ENCODE measurements at regions not wholly inside any gene's neighbourhood (a gene's known extent, or its start where the extent isn't known, plus 50 kb on each side); places are given as distances from the start of the nearest gene placed in this dataset.

GRCh38 chr1:170461291-170461747, 70.6 kb upstream of the GORAB start:
- no peak for DNase-seq

- DNase-seq = no peak
Observed at GRCh38 chr1:170461762-170462384, 70.1 kb upstream of the GORAB start.

DNA sequence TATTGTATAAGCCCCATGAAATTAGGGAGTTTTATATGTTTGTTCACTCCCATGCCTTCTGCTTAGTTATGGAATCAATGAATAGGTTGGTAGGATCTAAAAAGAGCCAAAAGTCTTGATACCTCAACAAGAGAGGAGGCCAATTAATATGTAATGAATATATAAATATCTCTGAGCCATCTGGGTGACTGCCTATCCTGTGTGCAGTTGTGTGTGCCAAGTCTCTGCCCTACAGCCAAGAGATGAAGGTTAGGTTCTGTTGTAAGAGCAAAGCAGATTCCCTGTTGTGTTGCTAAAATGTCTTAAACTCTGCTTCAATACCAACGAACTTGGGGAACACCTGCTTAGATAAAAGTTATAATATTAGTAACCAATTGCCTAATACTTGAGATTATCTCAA, 61.8 kb upstream of the GORAB start:
- no peak for DNase-seq

- no peak for DNase-seq
Observed at GRCh38 chr1:170471398-170472053, 60.4 kb upstream of the GORAB start.

- no peak for DNase-seq
Observed at GRCh38 chr1:170481000-170481399, 51.0 kb upstream of the GORAB start.

Measured in AML-193 (cell line).